Lower lobe of right lung (tissue), 2 donors: ENCODE measurements at regions not wholly inside any gene's neighbourhood (a gene's known extent, or its start where the extent isn't known, plus 50 kb on each side); places are given as distances from the start of the nearest gene placed in this dataset.
"Not testable (repeated sequence)": the region's sequence is repeated elsewhere in the genome, so short reads cannot be mapped to it uniquely, and the experiment has no call there.

ENCODE experiments used
- ATAC-seq, 2 donors: fragments of 200-7000 bp; cut with Tn5 transposase; one replicate each; pipeline ENCODE4 v1.9.1; 2020 to 2022; ENCODE audit warnings: mild to moderate bottlenecking in 2 of 2, moderate library complexity in 2 of 2
- DNase-seq: peaks from one replicate; pipeline ENCODE4 v3.0.0-alpha.2; 2020
- H3K27ac ChIP-seq: fragments of 200-600 bp; one replicate; pipeline ENCODE4 v1.8.0; 2022
- H3K27me3 ChIP-seq: fragments of 200-600 bp; one replicate; pipeline ENCODE4 v1.8.0; 2022; ENCODE audit warnings: low read depth
- H3K36me3 ChIP-seq: fragments of 200-600 bp; one replicate; pipeline ENCODE4 v1.8.0; 2022; ENCODE audit warnings: mild to moderate bottlenecking
- H3K4me1 ChIP-seq: fragments of 200-600 bp; one replicate; pipeline ENCODE4 v1.8.0; 2022
- H3K4me3 ChIP-seq: fragments of 200-600 bp; one replicate; pipeline ENCODE4 v1.8.0; 2022; ENCODE audit warnings: mild to moderate bottlenecking
- H3K9me3 ChIP-seq: fragments of 200-600 bp; one replicate; pipeline ENCODE4 v1.8.0; 2022
- CTCF ChIP-seq: fragments of 200-600 bp; IDR thresholded peaks from one replicate; pipeline ENCODE4 v1.8.0; 2022; ENCODE audit warnings: antibody characterized with exemption, mild to moderate bottlenecking
- intact Hi-C: fragments of 100-400 bp; cut with DNase I; formaldehyde crosslinking; loops from one replicate; pipeline ENCODE4 v1.11.0; 2022
- donor health status: DM: no; HTN: yes; CAD: no; lungs with severe emphysema.

GRCh38 chr7:56811516-56812070, 320.6 kb downstream of the ZNF479 start:
- H3K36me3 ChIP-seq, H3K4me1 ChIP-seq, H3K27ac ChIP-seq, H3K4me3 ChIP-seq, intact Hi-C loops, ATAC-seq, H3K27me3 ChIP-seq, DNase-seq, H3K9me3 ChIP-seq: not testable (repeated sequence)

GRCh38 chr7:56811081-56811480, 321.2 kb downstream of the ZNF479 start:
- Histone ChIP-seq H3K27ac (no peak overlapping the region), H3K4me1 (no peaks in the 10 kb centered on the region), H3K36me3 (no peaks in the 10 kb centered on the region), H3K27me3 (no peaks in the 10 kb centered on the region), H3K4me3 (no peak overlapping the region), H3K9me3 (no peaks in the 10 kb centered on the region)
- DNase-seq (no peak), ATAC-seq (no peak)
- no peak for TF ChIP-seq CTCF
- intact Hi-C loops = no loop called here

GRCh38 chr7:56810466-56810865, 321.8 kb downstream of the ZNF479 start:
- intact Hi-C loops = no loop called here
- DNase-seq (no peak), ATAC-seq (no peak)
- TF ChIP-seq CTCF = no peak
- Histone ChIP-seq H3K27ac (no peak overlapping the region), H3K4me3 (no peak overlapping the region), H3K27me3 (no peaks in the 10 kb centered on the region), H3K4me1 (no peaks in the 10 kb centered on the region), H3K9me3 (no peaks in the 10 kb centered on the region), H3K36me3 (no peaks in the 10 kb centered on the region)

- H3K27me3 ChIP-seq, H3K4me1 ChIP-seq, H3K27ac ChIP-seq, intact Hi-C loops, H3K36me3 ChIP-seq, DNase-seq, ATAC-seq, H3K9me3 ChIP-seq, H3K4me3 ChIP-seq: not testable (repeated sequence)
These were observed 322.5 kb downstream of the ZNF479 start for GRCh38 chr7:56809734-56810133.

- H3K4me1 ChIP-seq, H3K27me3 ChIP-seq, H3K4me3 ChIP-seq, intact Hi-C loops, H3K9me3 ChIP-seq, DNase-seq, H3K36me3 ChIP-seq, H3K27ac ChIP-seq: not testable (repeated sequence)
- peak in 1 of 2 donors; percentile 30 for ATAC-seq
These were observed 327.5 kb downstream of the ZNF479 start for GRCh38 chr7:56804755-56805064.

- DNase-seq, H3K27me3 ChIP-seq, H3K27ac ChIP-seq, H3K9me3 ChIP-seq, ATAC-seq, H3K4me3 ChIP-seq, intact Hi-C loops, H3K36me3 ChIP-seq, H3K4me1 ChIP-seq: not testable (repeated sequence)
These were observed 328.1 kb downstream of the ZNF479 start for GRCh38 chr7:56803965-56804754.

GRCh38 chr7:56803336-56803735, 328.9 kb downstream of the ZNF479 start:
- H3K27me3 ChIP-seq, H3K27ac ChIP-seq, intact Hi-C loops, DNase-seq, H3K4me1 ChIP-seq, H3K9me3 ChIP-seq, H3K36me3 ChIP-seq, H3K4me3 ChIP-seq: not testable (repeated sequence)
- ATAC-seq = peak in 1 of 2 donors; percentile 46

- H3K4me3 ChIP-seq, H3K9me3 ChIP-seq, intact Hi-C loops, H3K36me3 ChIP-seq, H3K27ac ChIP-seq, H3K27me3 ChIP-seq, H3K4me1 ChIP-seq, DNase-seq: not testable (repeated sequence)
- ATAC-seq = peak in 1 of 2 donors; percentile 21
These were observed 330.0 kb downstream of the ZNF479 start for GRCh38 chr7:56802191-56802590.

- H3K36me3 ChIP-seq, H3K4me1 ChIP-seq, H3K27ac ChIP-seq, H3K9me3 ChIP-seq, DNase-seq, intact Hi-C loops, H3K4me3 ChIP-seq, H3K27me3 ChIP-seq: not testable (repeated sequence)
- ATAC-seq = peak; percentile 21 to 47
These were observed 330.5 kb downstream of the ZNF479 start for GRCh38 chr7:56801774-56802173.

GRCh38 chr7:56798876-56799275, 333.4 kb downstream of the ZNF479 start:
- ATAC-seq, H3K4me1 ChIP-seq, H3K9me3 ChIP-seq, H3K36me3 ChIP-seq, DNase-seq, H3K4me3 ChIP-seq, H3K27me3 ChIP-seq, H3K27ac ChIP-seq, intact Hi-C loops: not testable (repeated sequence)

- not testable (repeated sequence) for ATAC-seq, H3K27me3 ChIP-seq, H3K36me3 ChIP-seq
These were observed 344.8 kb downstream of the ZNF479 start for GRCh38 chr7:56787474-56787873.

More at GRCh38 chr7:56787474-56787873, 344.8 kb downstream of the ZNF479 start:
- H3K4me1 ChIP-seq, H3K27ac ChIP-seq, H3K9me3 ChIP-seq, intact Hi-C loops, DNase-seq, H3K4me3 ChIP-seq: not testable (repeated sequence)
